ENCODE measurements at regions not wholly inside any gene's neighbourhood (a gene's known extent, or its start where the extent isn't known, plus 50 kb on each side); places are given as distances from the start of the nearest gene placed in this dataset.

- Histone ChIP-seq H3K36me3 (ENCODE audit: control insufficient read depth in 1 of 2, insufficient read depth in 2 of 2, low read length in 2 of 2) (no peaks in the 10 kb centered on the region), H3K4me1 (ENCODE audit: control insufficient read depth in 1 of 2, insufficient read depth in 2 of 2, low read length in 2 of 2) (no peaks in the 10 kb centered on the region), H3K27me3 (ENCODE audit: control insufficient read depth in 1 of 2, insufficient read depth in 2 of 2, low read length in 2 of 2) (no peaks in the 10 kb centered on the region), H3K4me3 (ENCODE audit: low read depth in 1 of 2, low read length in 2 of 2) (no peak overlapping the region), H3K9me3 (ENCODE audit: control insufficient read depth in 1 of 2, low read length in 2 of 2) (peaks cover 7 to 12% of the 10 kb centered on the region in 2 donors), H3K9ac (ENCODE audit: low read depth in 1 of 2, low read length in 2 of 2) (no peak overlapping the region), H3K27ac (ENCODE audit: low read depth, low read length) (no peak overlapping the region)
These were observed 90.8 kb downstream of the ATP23 start for GRCh38 chr12:58032156-58032555.

GRCh38 chr12:58033831-58034230 is 92.5 kb downstream of the ATP23 start:
- H3K4me3 ChIP-seq (ENCODE audit: low read depth in 1 of 2, low read length in 2 of 2): no peak overlapping the region
- H3K36me3 ChIP-seq (ENCODE audit: control insufficient read depth in 1 of 2, insufficient read depth in 2 of 2, low read length in 2 of 2): no peaks in the 10 kb centered on the region
- H3K9ac ChIP-seq (ENCODE audit: low read depth in 1 of 2, low read length in 2 of 2): no peak overlapping the region
- H3K4me1 ChIP-seq (ENCODE audit: control insufficient read depth in 1 of 2, insufficient read depth in 2 of 2, low read length in 2 of 2): no peaks in the 10 kb centered on the region
- peaks cover 7 to 12% of the 10 kb centered on the region in 2 donors for H3K9me3 ChIP-seq (ENCODE audit: control insufficient read depth in 1 of 2, low read length in 2 of 2)
- H3K27ac ChIP-seq (ENCODE audit: low read depth, low read length): no peak overlapping the region
- H3K27me3 ChIP-seq (ENCODE audit: control insufficient read depth in 1 of 2, insufficient read depth in 2 of 2, low read length in 2 of 2): no peaks in the 10 kb centered on the region

- Histone ChIP-seq H3K27me3 (ENCODE audit: control insufficient read depth in 1 of 2, insufficient read depth in 2 of 2, low read length in 2 of 2) (no peaks in the 10 kb centered on the region), H3K36me3 (ENCODE audit: control insufficient read depth in 1 of 2, insufficient read depth in 2 of 2, low read length in 2 of 2) (no peaks in the 10 kb centered on the region), H3K4me1 (ENCODE audit: control insufficient read depth in 1 of 2, insufficient read depth in 2 of 2, low read length in 2 of 2) (no peaks in the 10 kb centered on the region), H3K27ac (ENCODE audit: low read depth, low read length) (no peak overlapping the region), H3K9me3 (ENCODE audit: control insufficient read depth in 1 of 2, low read length in 2 of 2) (peaks cover 7 to 12% of the 10 kb centered on the region in 2 donors), H3K4me3 (ENCODE audit: low read depth in 1 of 2, low read length in 2 of 2) (no peak overlapping the region), H3K9ac (ENCODE audit: low read depth in 1 of 2, low read length in 2 of 2) (no peak overlapping the region)
These were observed 92.9 kb downstream of the ATP23 start for GRCh38 chr12:58034311-58034710.

- H3K4me3 ChIP-seq (ENCODE audit: low read depth in 1 of 2, low read length in 2 of 2): no peak overlapping the region
- H3K9me3 ChIP-seq (ENCODE audit: control insufficient read depth in 1 of 2, low read length in 2 of 2): peaks cover 7 to 12% of the 10 kb centered on the region in 2 donors
- H3K27ac ChIP-seq (ENCODE audit: low read depth, low read length): no peak overlapping the region
These were observed 93.3 kb downstream of the ATP23 start for GRCh38 chr12:58034712-58035111.

GRCh38 chr12:58041441-58041840 is 100.1 kb downstream of the ATP23 start:
- no peaks in the 10 kb centered on the region for H3K27me3 ChIP-seq (ENCODE audit: control insufficient read depth in 1 of 2, insufficient read depth in 2 of 2, low read length in 2 of 2)
- no peaks in the 10 kb centered on the region for H3K9me3 ChIP-seq (ENCODE audit: control insufficient read depth in 1 of 2, low read length in 2 of 2)
- H3K9ac ChIP-seq (ENCODE audit: low read depth in 1 of 2, low read length in 2 of 2): no peak overlapping the region
- H3K4me3 ChIP-seq (ENCODE audit: low read depth in 1 of 2, low read length in 2 of 2): no peak overlapping the region
- no peak overlapping the region for H3K27ac ChIP-seq (ENCODE audit: low read depth, low read length)
- no peaks in the 10 kb centered on the region for H3K36me3 ChIP-seq (ENCODE audit: control insufficient read depth in 1 of 2, insufficient read depth in 2 of 2, low read length in 2 of 2)
- no peaks in the 10 kb centered on the region for H3K4me1 ChIP-seq (ENCODE audit: control insufficient read depth in 1 of 2, insufficient read depth in 2 of 2, low read length in 2 of 2)

More at GRCh38 chr12:58034712-58035111, 93.3 kb downstream of the ATP23 start:
- Histone ChIP-seq H3K36me3 (ENCODE audit: control insufficient read depth in 1 of 2, insufficient read depth in 2 of 2, low read length in 2 of 2) (no peaks in the 10 kb centered on the region), H3K9ac (ENCODE audit: low read depth in 1 of 2, low read length in 2 of 2) (no peak overlapping the region), H3K4me1 (ENCODE audit: control insufficient read depth in 1 of 2, insufficient read depth in 2 of 2, low read length in 2 of 2) (no peaks in the 10 kb centered on the region), H3K27me3 (ENCODE audit: control insufficient read depth in 1 of 2, insufficient read depth in 2 of 2, low read length in 2 of 2) (no peaks in the 10 kb centered on the region)

- Histone ChIP-seq H3K9ac (ENCODE audit: low read depth in 1 of 2, low read length in 2 of 2) (no peak overlapping the region), H3K4me3 (ENCODE audit: low read depth in 1 of 2, low read length in 2 of 2) (no peak overlapping the region), H3K9me3 (ENCODE audit: control insufficient read depth in 1 of 2, low read length in 2 of 2) (no peaks in the 10 kb centered on the region), H3K36me3 (ENCODE audit: control insufficient read depth in 1 of 2, insufficient read depth in 2 of 2, low read length in 2 of 2) (no peaks in the 10 kb centered on the region), H3K4me1 (ENCODE audit: control insufficient read depth in 1 of 2, insufficient read depth in 2 of 2, low read length in 2 of 2) (no peaks in the 10 kb centered on the region), H3K27ac (ENCODE audit: low read depth, low read length) (no peak overlapping the region), H3K27me3 (ENCODE audit: control insufficient read depth in 1 of 2, insufficient read depth in 2 of 2, low read length in 2 of 2) (no peaks in the 10 kb centered on the region)
These were observed 103.6 kb downstream of the ATP23 start for GRCh38 chr12:58044966-58045365.

GRCh38 chr12:58046271-58046670 is 104.9 kb downstream of the ATP23 start:
- H3K4me3 ChIP-seq (ENCODE audit: low read depth in 1 of 2, low read length in 2 of 2): no peak overlapping the region
- no peaks in the 10 kb centered on the region for H3K4me1 ChIP-seq (ENCODE audit: control insufficient read depth in 1 of 2, insufficient read depth in 2 of 2, low read length in 2 of 2)
- no peak overlapping the region for H3K27ac ChIP-seq (ENCODE audit: low read depth, low read length)
- no peaks in the 10 kb centered on the region for H3K9me3 ChIP-seq (ENCODE audit: control insufficient read depth in 1 of 2, low read length in 2 of 2)
- no peaks in the 10 kb centered on the region for H3K27me3 ChIP-seq (ENCODE audit: control insufficient read depth in 1 of 2, insufficient read depth in 2 of 2, low read length in 2 of 2)
- no peaks in the 10 kb centered on the region for H3K36me3 ChIP-seq (ENCODE audit: control insufficient read depth in 1 of 2, insufficient read depth in 2 of 2, low read length in 2 of 2)
- no peak overlapping the region for H3K9ac ChIP-seq (ENCODE audit: low read depth in 1 of 2, low read length in 2 of 2)

GRCh38 chr12:58051378-58051777 is 110.0 kb downstream of the ATP23 start:
- Histone ChIP-seq H3K9me3 (ENCODE audit: control insufficient read depth in 1 of 2, low read length in 2 of 2) (no peaks in the 10 kb centered on the region), H3K9ac (ENCODE audit: low read depth in 1 of 2, low read length in 2 of 2) (no peak overlapping the region), H3K27ac (ENCODE audit: low read depth, low read length) (no peak overlapping the region), H3K36me3 (ENCODE audit: control insufficient read depth in 1 of 2, insufficient read depth in 2 of 2, low read length in 2 of 2) (no peaks in the 10 kb centered on the region), H3K4me1 (ENCODE audit: control insufficient read depth in 1 of 2, insufficient read depth in 2 of 2, low read length in 2 of 2) (no peaks in the 10 kb centered on the region), H3K27me3 (ENCODE audit: control insufficient read depth in 1 of 2, insufficient read depth in 2 of 2, low read length in 2 of 2) (no peaks in the 10 kb centered on the region), H3K4me3 (ENCODE audit: low read depth in 1 of 2, low read length in 2 of 2) (no peak overlapping the region)

- H3K36me3 ChIP-seq (ENCODE audit: control insufficient read depth in 1 of 2, insufficient read depth in 2 of 2, low read length in 2 of 2): no peaks in the 10 kb centered on the region
- no peaks in the 10 kb centered on the region for H3K4me1 ChIP-seq (ENCODE audit: control insufficient read depth in 1 of 2, insufficient read depth in 2 of 2, low read length in 2 of 2)
- no peak overlapping the region for H3K9ac ChIP-seq (ENCODE audit: low read depth in 1 of 2, low read length in 2 of 2)
- H3K4me3 ChIP-seq (ENCODE audit: low read depth in 1 of 2, low read length in 2 of 2): no peak overlapping the region
- H3K27ac ChIP-seq (ENCODE audit: low read depth, low read length): no peak overlapping the region
- no peaks in the 10 kb centered on the region for H3K9me3 ChIP-seq (ENCODE audit: control insufficient read depth in 1 of 2, low read length in 2 of 2)
- no peaks in the 10 kb centered on the region for H3K27me3 ChIP-seq (ENCODE audit: control insufficient read depth in 1 of 2, insufficient read depth in 2 of 2, low read length in 2 of 2)
These were observed 123.3 kb downstream of the ATP23 start for GRCh38 chr12:58064666-58065065.

- H3K9me3 ChIP-seq (ENCODE audit: control insufficient read depth in 1 of 2, low read length in 2 of 2): no peaks in the 10 kb centered on the region
- no peaks in the 10 kb centered on the region for H3K27me3 ChIP-seq (ENCODE audit: control insufficient read depth in 1 of 2, insufficient read depth in 2 of 2, low read length in 2 of 2)
- H3K9ac ChIP-seq (ENCODE audit: low read depth in 1 of 2, low read length in 2 of 2): no peak overlapping the region
These were observed 124.9 kb downstream of the ATP23 start for GRCh38 chr12:58066296-58066695.

More at GRCh38 chr12:58066296-58066695, 124.9 kb downstream of the ATP23 start:
- Histone ChIP-seq H3K4me1 (ENCODE audit: control insufficient read depth in 1 of 2, insufficient read depth in 2 of 2, low read length in 2 of 2) (no peaks in the 10 kb centered on the region), H3K27ac (ENCODE audit: low read depth, low read length) (no peak overlapping the region), H3K4me3 (ENCODE audit: low read depth in 1 of 2, low read length in 2 of 2) (no peak overlapping the region), H3K36me3 (ENCODE audit: control insufficient read depth in 1 of 2, insufficient read depth in 2 of 2, low read length in 2 of 2) (no peaks in the 10 kb centered on the region)
